ENCODE measurements at regions not wholly inside any gene's neighbourhood (a gene's known extent, or its start where the extent isn't known, plus 50 kb on each side); places are given as distances from the start of the nearest gene placed in this dataset.

- TF ChIP-seq, protein P1, sequence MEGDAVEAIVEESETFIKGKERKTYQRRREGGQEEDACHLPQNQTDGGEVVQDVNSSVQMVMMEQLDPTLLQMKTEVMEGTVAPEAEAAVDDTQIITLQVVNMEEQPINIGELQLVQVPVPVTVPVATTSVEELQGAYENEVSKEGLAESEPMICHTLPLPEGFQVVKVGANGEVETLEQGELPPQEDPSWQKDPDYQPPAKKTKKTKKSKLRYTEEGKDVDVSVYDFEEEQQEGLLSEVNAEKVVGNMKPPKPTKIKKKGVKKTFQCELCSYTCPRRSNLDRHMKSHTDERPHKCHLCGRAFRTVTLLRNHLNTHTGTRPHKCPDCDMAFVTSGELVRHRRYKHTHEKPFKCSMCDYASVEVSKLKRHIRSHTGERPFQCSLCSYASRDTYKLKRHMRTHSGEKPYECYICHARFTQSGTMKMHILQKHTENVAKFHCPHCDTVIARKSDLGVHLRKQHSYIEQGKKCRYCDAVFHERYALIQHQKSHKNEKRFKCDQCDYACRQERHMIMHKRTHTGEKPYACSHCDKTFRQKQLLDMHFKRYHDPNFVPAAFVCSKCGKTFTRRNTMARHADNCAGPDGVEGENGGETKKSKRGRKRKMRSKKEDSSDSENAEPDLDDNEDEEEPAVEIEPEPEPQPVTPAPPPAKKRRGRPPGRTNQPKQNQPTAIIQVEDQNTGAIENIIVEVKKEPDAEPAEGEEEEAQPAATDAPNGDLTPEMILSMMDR (IDR thresholded peaks at IDR 0.05; ENCODE audit: low read length): no peak
- TF ChIP-seq EZH2 (optimal IDR thresholded peaks at IDR 0.05; ENCODE audit: low read depth, low read length) (no peak), EZH2phosphoT487 (IDR thresholded peaks at IDR 0.05; ENCODE audit: low read length) (no peak)
Measured at GRCh38 chr4:163588532-163588931, 94.0 kb downstream of the TMA16 start.
